Ovary (tissue), 7 donors: ENCODE measurements at regions not wholly inside any gene's neighbourhood (a gene's known extent, or its start where the extent isn't known, plus 50 kb on each side); places are given as distances from the start of the nearest gene placed in this dataset.

ENCODE experiments used
- DNase-seq, 5 donors: peaks; one replicate each; pipeline ENCODE4 v3.0.0-alpha.2; 2019 to 2020
- H3K27ac ChIP-seq, 2 donors: fragments of 200-600 bp; one replicate each; pipeline versions ENCODE4 v1.5.1 to v1.8.0; 2019 to 2022
- H3K27me3 ChIP-seq: fragments of 200-600 bp; one replicate; pipeline ENCODE4 v1.8.0; 2022
- H3K36me3 ChIP-seq: fragments of 200-600 bp; sonication (generic); one replicate; pipeline ENCODE4 v1.5.1; 2019
- H3K4me1 ChIP-seq: one replicate; pipeline ENCODE4 v1.8.1; 2013; ENCODE audit warnings: mild to moderate bottlenecking, moderate library complexity; ENCODE audit not compliant: insufficient read depth
- H3K4me3 ChIP-seq: fragments of 200-600 bp; sonication (generic); one replicate; pipeline ENCODE4 v1.5.1; 2017
- H3K9me3 ChIP-seq, 2 donors: fragments of 200-600 bp in 1 of 2; sonication (generic) in 1 of 2; one replicate each; pipeline versions ENCODE4 v1.5.1 to v1.8.1; 2013 to 2019; ENCODE audit warnings: mild to moderate bottlenecking in 1 of 2, moderate library complexity in 1 of 2
- EP300 ChIP-seq: sonication (generic); formaldehyde crosslinking; IDR thresholded peaks from one replicate; pipeline ENCODE4 v1.6.1; 2017; ENCODE audit warnings: antibody characterized with exemption
- POLR2A ChIP-seq: fragments of 450-650 bp; IDR thresholded peaks from one replicate; pipeline ENCODE4 v1.6.1; 2017; ENCODE audit warnings: antibody characterized with exemption, mild to moderate bottlenecking, moderate library complexity
- WGBS, 3 donors: extraction: QIAGEN DNeasy Blood & Tissue Kit in 1 of 3; methylation state at CpG; one replicate each; pipeline versions ENCODE4 v1.1.5 to v1.1.7; 2013 to 2017; 5-methylcytosine and 5-hydroxymethylcytosine counted together
- intact Hi-C, 4 donors: fragments of 100-400 bp; cut with DNase I; formaldehyde crosslinking; loops; one replicate each; pipeline versions ENCODE4 v1.11.0 to v1.15.1; 2022 to 2023
- TF ChIP-seq, protein P1 (sequence below), 3 donors: fragments of 450-650 bp in 2 of 3; fragments of 200-600 bp in 1 of 3; IDR thresholded peaks; one replicate each; pipeline versions ENCODE4 v1.5.1 to v1.8.0; 2016 to 2022; ENCODE audit warnings: antibody characterized with exemption in 3 of 3, mild to moderate bottlenecking in 1 of 3
- donor health status: DM: no; HTN: no; CAD: no; lungs with moderate emphysema.
- donor health status: DM: no; HTN: no; CAD: no.
- donor health status: Bipolar disorder and iron deficiency.
- donor health status: DM: no; HTN: no; CAD: no.
- donor health status: DM: yes; HTN: yes; CAD: no.

DNA sequence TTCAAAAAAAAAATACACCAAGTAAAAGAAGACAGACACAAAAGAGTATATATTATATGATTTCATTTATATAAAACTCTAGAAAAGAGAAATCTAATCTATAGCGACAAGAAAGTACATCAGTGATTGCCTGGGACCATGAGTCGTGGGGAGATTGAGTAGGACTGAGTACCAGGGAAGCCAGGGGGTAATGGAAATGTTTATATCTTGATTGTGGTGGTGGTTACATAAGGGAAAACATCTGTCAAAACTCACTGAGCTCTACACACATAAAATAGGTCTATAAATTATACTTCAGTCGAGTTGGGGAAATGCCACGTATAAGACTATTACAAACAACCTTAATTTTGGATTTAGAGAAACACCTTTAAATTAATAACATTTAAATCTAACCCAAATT, 117.4 kb downstream of the TRIM29 start:
- no peaks in the 10 kb centered on the region for H3K4me1 ChIP-seq
- TF ChIP-seq EP300 (no peak), POLR2A (no peak)
- TF ChIP-seq, protein P1, sequence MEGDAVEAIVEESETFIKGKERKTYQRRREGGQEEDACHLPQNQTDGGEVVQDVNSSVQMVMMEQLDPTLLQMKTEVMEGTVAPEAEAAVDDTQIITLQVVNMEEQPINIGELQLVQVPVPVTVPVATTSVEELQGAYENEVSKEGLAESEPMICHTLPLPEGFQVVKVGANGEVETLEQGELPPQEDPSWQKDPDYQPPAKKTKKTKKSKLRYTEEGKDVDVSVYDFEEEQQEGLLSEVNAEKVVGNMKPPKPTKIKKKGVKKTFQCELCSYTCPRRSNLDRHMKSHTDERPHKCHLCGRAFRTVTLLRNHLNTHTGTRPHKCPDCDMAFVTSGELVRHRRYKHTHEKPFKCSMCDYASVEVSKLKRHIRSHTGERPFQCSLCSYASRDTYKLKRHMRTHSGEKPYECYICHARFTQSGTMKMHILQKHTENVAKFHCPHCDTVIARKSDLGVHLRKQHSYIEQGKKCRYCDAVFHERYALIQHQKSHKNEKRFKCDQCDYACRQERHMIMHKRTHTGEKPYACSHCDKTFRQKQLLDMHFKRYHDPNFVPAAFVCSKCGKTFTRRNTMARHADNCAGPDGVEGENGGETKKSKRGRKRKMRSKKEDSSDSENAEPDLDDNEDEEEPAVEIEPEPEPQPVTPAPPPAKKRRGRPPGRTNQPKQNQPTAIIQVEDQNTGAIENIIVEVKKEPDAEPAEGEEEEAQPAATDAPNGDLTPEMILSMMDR (IDR thresholded peaks at IDR 0.05), result no peak
- H3K9me3 ChIP-seq, result no peaks in the 10 kb centered on the region
- no peaks in the 10 kb centered on the region for H3K36me3 ChIP-seq
- H3K27ac ChIP-seq, result no peak overlapping the region
- intact Hi-C loops, result no loop called here
- no peak overlapping the region for H3K4me3 ChIP-seq
- DNase-seq, result no peak
- 81 to 89% (median 88%) methylated on average over 4 of the region's 4 CpGs for WGBS, 3 donors
- no peaks in the 10 kb centered on the region for H3K27me3 ChIP-seq

DNA sequence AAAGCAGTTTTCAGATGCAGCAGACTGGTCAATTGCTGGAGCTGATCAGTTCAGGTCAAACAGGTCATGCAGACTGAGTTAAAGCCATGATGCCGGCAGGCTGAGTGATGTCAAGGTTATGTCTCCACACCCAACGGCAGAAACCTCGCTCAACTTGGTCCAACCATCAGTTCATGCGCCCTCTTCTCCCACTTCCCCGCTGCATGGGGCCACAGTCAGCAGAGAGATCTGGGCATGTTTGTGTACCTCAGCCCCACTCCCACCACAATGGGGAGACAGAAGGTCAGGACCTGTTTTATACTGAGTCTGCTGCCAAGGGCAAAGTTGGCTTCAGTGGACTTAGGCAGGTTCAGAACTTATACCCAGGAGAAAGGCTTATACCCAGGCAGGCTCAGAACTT, 118.7 kb downstream of the TRIM29 start:
- Histone ChIP-seq H3K36me3 (no peaks in the 10 kb centered on the region), H3K9me3 (no peaks in the 10 kb centered on the region), H3K27me3 (no peaks in the 10 kb centered on the region), H3K4me1 (no peaks in the 10 kb centered on the region), H3K4me3 (no peak overlapping the region), H3K27ac (no peak overlapping the region)
- DNase-seq, result no peak
- intact Hi-C loops, result no loop called here
- WGBS, 3 donors, result 68 to 91% (median 80%) methylated on average over 5 of the region's 5 CpGs
- TF ChIP-seq POLR2A (no peak), EP300 (no peak)
- TF ChIP-seq, protein P1 (IDR thresholded peaks at IDR 0.05), result no peak

DNA sequence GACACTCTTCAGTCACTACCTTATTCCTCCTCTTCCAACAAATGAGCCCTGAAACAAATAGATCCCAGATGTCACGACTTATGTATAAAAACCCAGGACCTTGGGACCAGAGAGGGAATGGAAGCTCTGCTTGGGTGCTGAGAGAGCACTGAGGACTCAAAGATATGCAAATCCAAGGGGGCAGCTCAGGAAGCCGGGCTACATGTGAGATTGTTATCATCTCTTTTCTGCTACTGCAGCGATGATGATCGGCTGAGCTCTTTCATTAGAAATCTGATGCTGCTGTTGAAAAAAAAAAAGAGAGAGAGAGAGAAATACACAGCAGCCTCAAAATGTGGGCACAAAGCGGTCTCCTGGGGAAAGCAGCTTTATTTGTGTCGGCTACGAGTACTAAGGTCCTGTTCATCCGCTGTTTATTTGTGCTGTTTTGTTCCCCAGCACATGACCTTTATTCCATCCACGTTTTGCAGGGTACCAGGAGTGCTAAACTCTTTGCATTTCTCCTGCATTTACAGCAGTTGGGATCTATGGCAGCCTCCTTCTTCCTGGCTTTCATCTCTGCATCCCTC, 120.2 kb downstream of the TRIM29 start:
- TF ChIP-seq EP300 (no peak), POLR2A (no peak)
- TF ChIP-seq, protein P1 (IDR thresholded peaks at IDR 0.05), result no peak
- Histone ChIP-seq H3K27ac (no peak overlapping the region), H3K9me3 (no peaks in the 10 kb centered on the region), H3K36me3 (no peaks in the 10 kb centered on the region), H3K27me3 (no peaks in the 10 kb centered on the region), H3K4me3 (no peak overlapping the region), H3K4me1 (no peaks in the 10 kb centered on the region)
- intact Hi-C loops, result no loop called here
- 30 to 40% (median 32%) methylated on average over 9 of the region's 9 CpGs for WGBS, 3 donors
- no peak for DNase-seq

DNA sequence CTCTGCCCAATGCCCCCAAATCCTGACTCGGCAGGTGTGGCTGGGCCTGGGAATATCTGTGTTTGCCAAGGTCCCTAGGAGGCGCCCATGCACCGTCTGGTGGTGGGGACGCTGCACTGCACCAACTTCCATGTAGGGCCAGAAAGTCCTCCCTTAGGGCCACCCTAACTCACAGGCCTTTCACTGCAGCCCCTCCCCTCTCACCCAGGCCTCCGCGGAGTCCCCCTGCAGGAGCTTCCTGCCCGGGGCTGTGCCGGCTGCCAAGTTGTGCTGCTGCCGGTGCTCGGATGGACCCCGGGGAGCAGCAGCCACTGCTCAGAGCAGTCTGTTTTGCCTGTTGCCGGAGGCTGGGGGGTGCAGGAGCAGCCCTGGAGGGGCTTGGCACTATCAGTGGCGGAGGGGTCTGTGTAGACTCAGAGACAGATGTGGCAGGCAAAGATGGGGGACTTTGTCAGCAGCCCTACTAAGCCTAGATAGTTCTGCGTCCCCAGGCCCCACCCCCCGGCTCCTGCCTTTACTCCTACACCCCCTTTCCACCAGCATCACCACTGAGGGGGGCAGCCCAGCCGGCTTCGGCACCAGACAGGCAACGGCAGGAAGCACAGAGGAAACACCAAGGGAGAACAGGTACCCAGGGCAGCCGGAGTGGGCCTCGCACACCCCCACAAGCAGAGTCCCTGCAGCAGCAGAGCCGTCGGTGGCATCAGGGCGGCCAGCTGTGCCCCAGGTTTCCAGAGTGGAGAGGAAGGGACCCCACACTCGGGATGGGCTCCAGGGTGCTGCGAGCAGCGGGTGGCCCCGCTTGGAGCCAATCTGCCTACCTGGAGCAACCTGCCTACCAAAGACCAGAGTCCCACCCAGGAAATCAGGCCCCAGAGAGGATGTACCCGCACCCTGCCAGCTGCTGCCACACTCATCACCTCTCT, 124.3 kb downstream of the TRIM29 start:
- no peaks in the 10 kb centered on the region for H3K27me3 ChIP-seq

More for the DNA sequence above, 124.3 kb downstream of the TRIM29 start:
- DNase-seq, result peak in 1 of 5 donors; percentile 46
- no peaks in the 10 kb centered on the region for H3K4me1 ChIP-seq
- H3K36me3 ChIP-seq, result no peaks in the 10 kb centered on the region
- no peak overlapping the region for H3K27ac ChIP-seq
- H3K9me3 ChIP-seq, result no peaks in the 10 kb centered on the region
- no peak overlapping the region for H3K4me3 ChIP-seq
- TF ChIP-seq, protein P1 (IDR thresholded peaks at IDR 0.05), result no peak
- TF ChIP-seq EP300, result no peak
- no peak for TF ChIP-seq POLR2A
- 32 to 44% (median 34%) methylated on average over 28 of the region's 28 CpGs for WGBS, 3 donors
- intact Hi-C loops, result no loop called here
